Muscle of arm (tissue), 1 donor: ENCODE measurements at regions not wholly inside any gene's neighbourhood (a gene's known extent, or its start where the extent isn't known, plus 50 kb on each side); places are given as distances from the start of the nearest gene placed in this dataset.

Source experiments
- DNase-seq: peaks from one replicate; pipeline ENCODE4 v3.0.0-alpha.2; 2013

- no peak for DNase-seq
Observed at GRCh38 chr6:1515280-1515679, 94.4 kb upstream of the FOXC1 start.

- DNase-seq, result no peak
Observed at GRCh38 chr6:1515781-1516180, 93.9 kb upstream of the FOXC1 start.

- DNase-seq, result no peak
Observed at GRCh38 chr6:1516742-1517520, 92.8 kb upstream of the FOXC1 start.

- DNase-seq, result no peak
Observed at GRCh38 chr6:1518855-1519254, 90.9 kb upstream of the FOXC1 start.

GRCh38 chr6:1519597-1519996, 90.1 kb upstream of the FOXC1 start:
- no peak for DNase-seq

GRCh38 chr6:1522779-1523178, 86.9 kb upstream of the FOXC1 start:
- no peak for DNase-seq

DNA sequence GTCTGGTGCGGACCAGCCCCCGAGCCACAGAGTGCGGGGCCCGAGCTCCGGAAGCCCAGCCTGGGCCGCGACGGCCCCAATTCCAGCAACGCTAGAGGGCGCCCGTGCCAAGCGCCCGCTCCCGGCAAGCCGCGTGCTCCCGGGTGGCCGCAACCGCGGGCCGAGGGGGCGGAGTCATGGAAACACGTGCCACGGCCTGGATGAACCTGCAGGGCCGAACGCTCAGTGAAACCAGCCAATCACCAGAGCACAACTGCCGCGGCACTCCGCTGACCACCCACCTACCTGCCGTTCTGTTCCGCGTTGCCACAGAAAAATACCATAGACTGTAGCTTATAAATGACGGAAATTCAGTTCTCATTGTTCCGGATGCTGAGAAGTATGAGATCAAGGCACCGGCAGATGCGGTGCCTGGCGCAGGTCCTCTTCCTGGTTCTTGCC, 85.7 kb upstream of the FOXC1 start:
- peak; percentile 75 for DNase-seq

DNA sequence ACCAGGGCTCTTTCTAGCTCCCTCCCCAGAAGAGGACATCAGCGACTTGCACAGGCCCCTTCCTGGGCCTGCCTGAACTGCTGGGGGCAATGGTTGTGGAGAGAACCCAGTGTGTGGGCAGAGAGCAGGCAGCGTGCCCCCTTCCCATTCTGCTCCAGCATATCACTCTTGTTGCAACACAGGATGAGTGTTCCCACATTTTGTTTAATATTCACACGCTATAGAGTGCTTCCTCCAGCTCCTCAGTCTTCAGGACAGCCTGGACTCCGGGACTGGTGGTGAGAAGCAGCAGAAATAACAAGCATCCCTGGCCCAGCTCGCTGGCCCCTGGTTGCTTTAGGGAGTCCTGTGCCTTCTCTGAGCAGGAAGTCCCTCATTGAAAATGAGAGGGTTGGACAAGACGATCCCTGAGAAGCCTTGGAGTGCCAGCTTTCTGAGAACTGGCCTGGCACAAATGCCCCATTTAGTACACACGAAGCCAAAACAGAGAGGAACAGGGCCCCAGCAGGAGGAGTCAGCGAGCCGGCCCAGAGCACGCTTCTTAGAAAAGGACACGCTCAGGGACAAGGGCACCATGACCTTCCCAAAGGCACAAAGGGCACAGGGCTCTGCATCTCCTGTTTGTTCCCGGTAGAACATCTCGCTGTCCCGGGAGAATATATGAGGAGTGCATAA, 84.2 kb upstream of the FOXC1 start:
- no peak for DNase-seq

GRCh38 chr6:1526398-1527072, 83.2 kb upstream of the FOXC1 start:
- DNase-seq, result peak; percentile 53

- peak; percentile 81 for DNase-seq
Observed at GRCh38 chr6:1527073-1527457, 82.7 kb upstream of the FOXC1 start.

DNA sequence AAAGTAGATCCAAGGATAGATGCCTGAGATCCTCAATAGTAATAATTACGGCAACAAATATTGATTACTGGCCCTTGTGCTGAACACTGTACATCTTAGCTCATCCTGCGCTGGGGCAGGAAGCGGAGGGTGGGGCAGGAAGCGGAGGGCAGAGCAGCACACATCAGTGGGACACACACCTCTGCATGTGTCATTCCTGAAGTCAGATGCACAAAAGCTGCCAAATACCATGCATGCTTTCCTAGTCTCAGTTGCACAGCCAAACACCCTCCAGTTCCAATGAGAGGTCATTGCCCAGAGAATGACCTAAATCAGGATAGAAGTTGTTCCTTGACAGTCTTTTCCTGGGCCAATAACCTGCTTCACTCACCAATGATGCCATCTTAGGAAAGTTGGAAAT, 74.4 kb upstream of the FOXC1 start:
- no peak for DNase-seq

- no peak for DNase-seq
Observed at GRCh38 chr6:1536526-1537429, 72.9 kb upstream of the FOXC1 start.

DNA sequence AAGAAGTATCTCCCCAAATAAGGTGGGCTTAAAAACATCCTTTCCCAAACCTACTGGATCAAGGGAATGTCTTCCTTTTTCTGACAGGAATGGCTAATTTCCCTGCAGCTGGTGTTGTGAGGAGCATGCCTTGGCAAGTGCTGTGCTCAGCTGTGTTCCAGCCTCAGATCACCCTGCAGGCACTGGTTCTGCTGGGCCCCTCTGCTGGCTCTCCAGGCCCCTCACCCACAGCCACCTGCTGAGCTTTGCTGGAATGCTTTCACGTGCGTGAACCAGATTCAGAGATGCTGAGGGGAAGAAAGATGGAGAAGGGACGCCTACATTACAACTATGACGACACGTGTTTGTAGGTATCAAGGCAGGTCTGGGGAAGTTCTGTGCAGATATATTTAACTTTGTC, 71.3 kb upstream of the FOXC1 start:
- DNase-seq, result no peak

- peak; percentile 79 for DNase-seq
Observed at GRCh38 chr6:1538810-1539478, 70.8 kb upstream of the FOXC1 start.

DNA sequence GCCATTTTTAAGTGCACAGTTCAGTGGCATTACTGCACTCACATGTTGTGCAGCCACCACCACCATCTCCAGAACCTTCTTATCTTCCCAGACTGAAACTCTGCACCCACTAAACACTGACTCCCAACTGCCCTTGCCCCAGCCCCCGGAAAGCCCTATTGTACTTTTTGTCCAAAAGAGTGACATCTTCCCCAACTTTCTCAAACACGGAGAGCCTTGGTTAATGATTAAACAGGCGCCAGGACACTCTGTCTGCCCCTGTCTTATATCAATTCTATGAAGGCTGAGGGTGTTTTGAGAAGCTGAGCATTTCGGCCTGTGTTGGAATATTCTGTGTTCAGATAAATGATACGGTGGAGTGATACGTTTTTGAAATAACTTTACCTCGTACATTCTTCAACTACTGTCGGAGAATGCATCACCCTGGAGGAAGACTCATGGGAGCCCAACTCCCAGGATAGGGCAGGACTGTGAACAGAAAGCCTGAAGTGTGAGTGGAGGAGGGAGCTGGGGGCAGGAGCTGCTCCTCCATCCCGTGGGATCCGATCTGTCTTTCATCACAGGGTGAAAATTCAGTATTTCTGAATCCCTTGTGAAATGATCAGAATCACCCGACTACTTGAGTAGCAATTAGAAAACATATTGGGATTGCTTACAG, 68.7 kb upstream of the FOXC1 start:
- DNase-seq, result no peak

GRCh38 chr6:1542335-1542734, 67.4 kb upstream of the FOXC1 start:
- DNase-seq, result no peak

DNA sequence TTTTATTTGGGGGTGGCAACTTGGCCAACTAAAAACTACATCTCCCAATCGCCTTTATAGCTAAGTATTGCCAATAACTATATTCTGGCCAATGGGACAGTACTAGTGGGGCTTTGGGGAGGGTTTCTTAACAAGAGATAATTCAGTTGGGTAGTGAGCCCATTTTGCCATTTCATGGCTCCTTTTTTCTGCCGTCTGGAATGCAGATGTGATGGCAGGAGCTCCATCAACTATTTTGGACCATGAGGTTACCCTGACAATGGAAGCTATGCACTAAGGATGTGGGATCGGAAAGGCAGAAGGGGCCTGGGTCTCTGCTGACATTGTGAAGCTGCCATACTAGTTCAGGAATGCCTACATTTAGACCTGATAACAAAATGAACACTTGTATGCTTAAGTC, 67.0 kb upstream of the FOXC1 start:
- no peak for DNase-seq

DNA sequence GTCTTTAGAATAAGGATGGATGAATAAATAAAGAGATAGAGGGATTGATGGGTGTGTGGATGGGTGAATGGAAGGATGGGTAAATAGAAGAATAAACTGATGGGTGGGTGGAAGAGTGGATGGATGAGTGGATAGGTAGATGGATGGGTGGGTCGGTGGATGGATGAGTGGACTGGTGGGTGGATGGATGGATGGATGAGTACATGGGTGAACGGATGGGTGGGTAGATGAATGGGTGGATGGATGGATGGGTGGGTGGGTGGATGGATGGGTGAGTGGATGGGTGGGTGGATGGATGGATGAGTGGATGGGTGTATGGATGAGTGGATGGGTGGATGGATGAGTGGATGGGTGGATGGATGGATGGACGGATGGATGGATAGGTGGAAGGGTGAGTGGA, 65.7 kb upstream of the FOXC1 start:
- DNase-seq, result no peak

GRCh38 chr6:1544603-1545002, 65.1 kb upstream of the FOXC1 start:
- DNase-seq, result no peak

DNA sequence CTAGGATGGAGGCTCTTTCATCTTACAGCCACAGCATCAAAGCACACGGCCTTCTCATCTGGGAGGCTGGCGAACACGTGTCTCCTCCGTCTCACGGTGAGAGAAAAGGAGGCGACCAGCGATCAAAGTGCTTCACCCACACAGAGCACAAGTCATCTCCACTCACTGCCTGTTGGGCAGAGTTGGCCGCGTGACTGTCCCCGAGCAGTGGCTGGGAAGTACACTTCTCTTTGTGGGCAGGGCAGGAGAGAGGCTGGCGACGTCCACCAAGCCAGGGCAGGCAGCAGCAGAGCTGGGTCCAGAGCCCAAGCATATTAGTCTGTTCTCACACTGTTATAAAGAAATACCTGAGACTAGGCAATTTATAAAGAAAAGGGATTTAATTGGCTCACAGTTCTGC, 64.1 kb upstream of the FOXC1 start:
- DNase-seq, result no peak

DNA sequence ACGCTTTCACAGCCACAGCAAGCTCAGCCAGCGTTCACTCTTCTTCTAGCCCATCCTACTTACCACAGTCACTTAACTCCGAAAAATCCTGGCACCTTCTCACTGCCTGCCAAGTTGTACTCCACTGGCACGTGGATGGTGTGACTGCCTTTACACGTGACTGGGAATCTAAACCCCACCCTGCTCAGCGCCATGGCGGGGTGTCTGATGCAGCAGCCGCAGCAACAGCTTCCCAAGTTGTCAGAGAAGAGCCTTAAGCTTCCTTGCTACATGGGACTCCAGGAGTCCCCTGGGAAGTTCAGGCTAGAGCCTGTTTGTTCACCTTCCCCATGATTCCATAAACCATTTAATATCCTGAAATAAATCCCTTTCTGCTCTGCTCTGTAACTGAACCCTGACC, 61.9 kb upstream of the FOXC1 start:
- no peak for DNase-seq
